Gastroesophageal sphincter (tissue), 3 donors: ENCODE measurements at regions not wholly inside any gene's neighbourhood (a gene's known extent, or its start where the extent isn't known, plus 50 kb on each side); places are given as distances from the start of the nearest gene placed in this dataset.

Experiments
- POLR2A ChIP-seq, 2 donors: fragments of 450-650 bp; IDR thresholded peaks; one replicate each; pipeline ENCODE4 v1.6.1; 2017; ENCODE audit warnings: antibody characterized with exemption in 2 of 2, mild to moderate bottlenecking in 2 of 2, moderate library complexity in 1 of 2
- TF ChIP-seq, protein P1 (sequence below), 4 experiments: fragments of 200-600 bp in 2 of 4; fragments of 450-650 bp in 2 of 4; sonication (generic) in 1 of 4; IDR thresholded peaks; one replicate each; pipeline ENCODE4 v1.5.1; 2017 to 2019; ENCODE audit warnings: antibody characterized with exemption in 4 of 4, mild to moderate bottlenecking in 2 of 4, moderate library complexity in 2 of 4

DNA sequence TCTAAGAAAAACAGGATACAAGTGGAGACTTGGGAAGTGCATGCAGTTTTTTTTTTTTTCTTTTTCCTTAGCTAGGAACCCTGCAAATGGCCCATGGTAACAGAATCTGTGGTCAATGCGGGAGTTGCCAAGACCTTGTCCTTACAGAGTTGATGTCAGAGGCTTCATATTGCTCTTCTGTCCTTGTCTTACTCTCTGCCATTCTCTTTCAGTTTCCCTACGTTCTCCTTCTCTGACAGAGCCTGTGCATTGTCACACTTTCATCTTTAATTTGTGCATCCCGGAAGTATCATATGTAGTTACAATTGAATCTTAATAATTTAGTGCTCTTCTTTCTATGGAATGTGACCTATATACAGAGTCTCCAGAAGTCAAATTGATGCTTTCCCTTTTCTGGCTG, 986.9 kb downstream of the TMEM121 start:
- TF ChIP-seq, protein P1, sequence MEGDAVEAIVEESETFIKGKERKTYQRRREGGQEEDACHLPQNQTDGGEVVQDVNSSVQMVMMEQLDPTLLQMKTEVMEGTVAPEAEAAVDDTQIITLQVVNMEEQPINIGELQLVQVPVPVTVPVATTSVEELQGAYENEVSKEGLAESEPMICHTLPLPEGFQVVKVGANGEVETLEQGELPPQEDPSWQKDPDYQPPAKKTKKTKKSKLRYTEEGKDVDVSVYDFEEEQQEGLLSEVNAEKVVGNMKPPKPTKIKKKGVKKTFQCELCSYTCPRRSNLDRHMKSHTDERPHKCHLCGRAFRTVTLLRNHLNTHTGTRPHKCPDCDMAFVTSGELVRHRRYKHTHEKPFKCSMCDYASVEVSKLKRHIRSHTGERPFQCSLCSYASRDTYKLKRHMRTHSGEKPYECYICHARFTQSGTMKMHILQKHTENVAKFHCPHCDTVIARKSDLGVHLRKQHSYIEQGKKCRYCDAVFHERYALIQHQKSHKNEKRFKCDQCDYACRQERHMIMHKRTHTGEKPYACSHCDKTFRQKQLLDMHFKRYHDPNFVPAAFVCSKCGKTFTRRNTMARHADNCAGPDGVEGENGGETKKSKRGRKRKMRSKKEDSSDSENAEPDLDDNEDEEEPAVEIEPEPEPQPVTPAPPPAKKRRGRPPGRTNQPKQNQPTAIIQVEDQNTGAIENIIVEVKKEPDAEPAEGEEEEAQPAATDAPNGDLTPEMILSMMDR (IDR thresholded peaks at IDR 0.05): no peak
- no peak for TF ChIP-seq POLR2A (IDR thresholded peaks at IDR 0.05)
